ENCODE measurements at regions not wholly inside any gene's neighbourhood (a gene's known extent, or its start where the extent isn't known, plus 50 kb on each side); places are given as distances from the start of the nearest gene placed in this dataset.
"Not testable (repeated sequence)": the region's sequence is repeated elsewhere in the genome, so short reads cannot be mapped to it uniquely, and the experiment has no call there.

GRCh38 chr20:22690616-22691179 lies 106.3 kb upstream of the FOXA2 start:
- DNase-seq (ENCODE audit: low read depth in 2 of 2), result no peak

GRCh38 chr20:22691369-22692118 lies 107.2 kb upstream of the FOXA2 start:
- DNase-seq (ENCODE audit: low read depth in 2 of 2), result peak; percentile 21 to 32

- DNase-seq (ENCODE audit: low read depth in 2 of 2), result no peak
Observed at GRCh38 chr20:22692119-22692475, 107.7 kb upstream of the FOXA2 start.

DNA sequence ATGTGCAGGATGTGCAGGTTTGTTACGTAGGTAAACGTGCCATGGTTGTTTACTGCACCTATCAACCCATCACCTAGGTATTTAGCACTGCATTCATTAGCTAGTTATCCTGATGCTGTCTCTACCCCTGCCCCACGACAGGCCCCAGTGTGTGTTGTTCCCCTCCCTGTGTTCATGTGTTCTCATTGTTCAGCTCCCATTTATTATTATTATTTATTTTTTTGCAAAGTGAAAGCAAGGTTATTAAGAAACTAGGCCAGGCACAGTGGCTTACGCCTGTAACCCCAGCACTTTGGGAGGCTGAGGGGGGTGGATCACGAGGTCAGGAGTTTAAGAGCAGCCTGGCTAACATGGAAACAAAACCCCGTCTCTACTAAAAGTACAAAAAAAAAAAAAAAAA lies 108.2 kb upstream of the FOXA2 start:
- not testable (repeated sequence) for DNase-seq (ENCODE audit: low read depth in 2 of 2)

- no peak for DNase-seq (ENCODE audit: low read depth in 2 of 2)
Observed at GRCh38 chr20:22696759-22697158, 112.4 kb upstream of the FOXA2 start.

DNA sequence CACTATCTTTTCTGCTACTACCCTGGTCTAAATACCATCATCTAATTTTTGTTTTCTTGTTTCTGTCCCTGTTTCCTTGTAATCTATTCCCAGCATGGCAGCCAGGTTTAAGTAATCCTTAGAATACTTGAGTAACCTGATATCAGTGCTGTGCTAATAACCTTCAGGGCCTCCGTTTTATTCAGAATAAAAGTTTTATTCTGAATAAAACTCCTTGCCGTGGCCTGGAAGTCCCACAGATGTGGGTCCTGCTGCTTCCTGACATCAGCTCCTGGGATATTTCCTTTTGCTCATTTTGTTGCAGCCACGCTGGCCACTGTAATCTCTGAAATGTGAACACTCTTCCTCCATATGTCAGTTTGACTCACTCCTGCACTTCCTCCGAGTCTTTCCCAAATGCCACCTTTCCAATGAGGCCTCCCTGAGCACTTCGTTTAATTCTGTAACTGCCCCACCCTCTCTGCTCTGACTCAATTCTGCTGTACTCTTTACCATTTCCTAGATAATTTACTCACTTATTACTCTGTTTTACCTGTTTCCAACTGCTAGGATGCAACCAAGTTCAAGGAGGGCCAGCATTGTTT lies 114.0 kb upstream of the FOXA2 start:
- no peak for DNase-seq (ENCODE audit: low read depth in 2 of 2)

- DNase-seq (ENCODE audit: low read depth in 2 of 2), result no peak
Observed at GRCh38 chr20:22699396-22699795, 115.0 kb upstream of the FOXA2 start.

- no peak for DNase-seq (ENCODE audit: low read depth in 2 of 2)
Observed at GRCh38 chr20:22700367-22700766, 116.0 kb upstream of the FOXA2 start.

DNA sequence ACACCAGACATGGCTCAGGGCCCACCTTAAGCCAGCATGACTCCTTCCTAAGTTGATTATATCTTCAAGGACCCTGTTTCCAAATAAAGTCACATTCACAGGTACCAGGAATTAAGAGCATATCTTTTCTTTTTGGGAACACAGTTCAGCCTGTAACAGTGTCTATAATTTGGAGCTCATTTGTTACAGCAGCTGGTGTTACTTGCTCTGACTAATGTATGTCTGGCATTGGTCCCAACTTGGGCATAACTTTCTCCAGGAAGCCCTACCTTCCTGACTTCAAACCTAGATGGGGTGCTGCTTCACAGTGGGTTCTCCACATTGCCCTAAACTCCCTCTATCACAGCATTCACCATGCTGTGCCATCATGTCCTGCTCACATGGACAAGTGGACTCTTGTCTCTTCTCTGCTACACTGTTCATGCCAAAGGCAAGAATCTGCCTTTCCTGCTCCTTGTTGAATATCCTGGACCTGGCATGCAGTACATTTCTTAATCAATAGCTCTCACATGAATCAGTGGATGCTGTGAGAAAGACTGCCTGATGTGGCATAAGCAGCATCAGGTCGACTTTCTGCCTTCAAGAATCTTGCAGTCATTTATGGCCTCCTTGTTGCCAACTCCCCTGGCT lies 117.4 kb upstream of the FOXA2 start:
- no peak for DNase-seq (ENCODE audit: low read depth in 2 of 2)

- no peak for DNase-seq (ENCODE audit: low read depth in 2 of 2)
Observed at GRCh38 chr20:22703843-22704242, 119.5 kb upstream of the FOXA2 start.

DNA sequence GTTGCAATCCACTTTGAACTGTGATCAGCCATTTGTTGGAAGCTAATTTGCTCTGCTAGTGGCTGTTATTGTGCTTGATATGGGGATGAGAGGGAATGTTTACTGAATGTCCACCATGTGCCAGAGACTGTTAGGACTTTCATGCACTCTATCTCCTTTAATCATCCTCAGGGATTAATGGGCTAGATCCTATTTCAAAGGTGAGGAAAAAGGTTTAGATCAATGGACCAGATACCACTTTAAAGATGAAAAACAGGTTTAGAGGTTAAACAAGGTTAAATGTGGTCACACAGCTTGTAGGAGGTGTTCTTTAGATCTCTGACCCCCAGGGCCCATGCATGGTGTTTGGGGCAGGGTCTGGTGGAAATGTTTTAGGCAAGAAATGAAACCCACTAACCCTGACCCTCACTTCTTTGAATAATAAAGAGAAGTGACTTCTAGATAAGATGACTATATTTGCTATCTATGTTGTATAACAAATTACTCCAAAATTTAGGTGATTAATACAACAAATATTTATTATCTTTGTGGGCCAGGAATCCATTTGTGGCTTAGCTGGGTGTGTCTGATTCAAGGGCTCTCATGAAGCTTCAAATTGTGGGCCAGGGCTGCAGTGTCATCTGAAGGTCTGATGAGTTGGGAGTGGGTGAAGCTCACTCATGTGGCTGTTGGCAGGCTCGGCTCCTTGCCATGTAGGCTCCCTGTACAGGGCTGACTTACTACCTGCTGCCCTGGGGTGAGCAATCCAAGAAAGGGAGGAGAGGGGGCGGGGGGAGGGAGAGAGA lies 127.8 kb upstream of the FOXA2 start:
- no peak for DNase-seq (ENCODE audit: low read depth in 2 of 2)

GRCh38 chr20:22716821-22717351 lies 132.5 kb upstream of the FOXA2 start:
- no peak for DNase-seq (ENCODE audit: low read depth in 2 of 2)

DNA sequence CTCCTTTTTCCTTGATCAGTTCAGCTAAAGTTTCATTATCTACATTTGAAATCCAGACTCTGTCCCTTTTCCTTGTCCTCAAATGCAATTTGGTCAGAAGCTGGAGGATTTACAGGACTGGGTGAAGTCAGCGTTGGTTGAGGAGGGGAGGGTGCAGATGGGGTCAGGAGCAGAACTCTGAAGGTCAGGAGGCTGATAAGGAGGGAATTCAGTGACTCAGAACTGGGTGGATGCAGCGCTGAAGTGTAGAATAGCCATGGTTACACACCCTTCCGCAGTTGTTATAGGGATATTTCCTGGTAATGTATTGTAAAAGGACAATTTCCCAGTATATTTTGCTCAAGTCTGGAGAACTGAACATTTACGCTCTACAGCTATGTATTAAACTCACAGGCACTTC lies 133.1 kb upstream of the FOXA2 start:
- no peak for DNase-seq (ENCODE audit: low read depth in 2 of 2)

- no peak for DNase-seq (ENCODE audit: low read depth in 2 of 2)
Observed at GRCh38 chr20:22719167-22719591, 134.8 kb upstream of the FOXA2 start.

- DNase-seq (ENCODE audit: low read depth in 2 of 2), result no peak
Observed at GRCh38 chr20:22720206-22720605, 135.8 kb upstream of the FOXA2 start.

GRCh38 chr20:22722811-22723210 lies 138.4 kb upstream of the FOXA2 start:
- DNase-seq (ENCODE audit: low read depth in 2 of 2), result no peak

DNA sequence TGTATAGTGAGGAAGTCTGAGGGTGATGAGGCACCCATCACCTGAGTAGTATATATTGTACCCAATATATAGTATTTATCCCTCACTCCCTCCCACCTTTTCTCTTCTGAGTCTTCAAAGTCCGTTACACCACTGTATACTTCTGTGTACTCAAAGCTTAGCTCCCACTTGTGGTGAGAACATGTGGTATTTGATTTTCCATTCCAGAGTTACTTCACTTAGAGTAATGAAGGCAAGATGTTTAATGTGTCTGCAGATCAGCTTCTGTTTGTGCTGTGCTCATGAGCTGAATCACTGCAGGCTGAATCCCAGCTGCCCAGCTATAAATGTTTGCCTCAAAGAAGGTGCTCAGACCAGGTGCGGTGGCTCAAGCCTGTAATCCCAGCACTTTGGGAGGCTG lies 139.3 kb upstream of the FOXA2 start:
- DNase-seq (ENCODE audit: low read depth in 2 of 2), result no peak

DNA sequence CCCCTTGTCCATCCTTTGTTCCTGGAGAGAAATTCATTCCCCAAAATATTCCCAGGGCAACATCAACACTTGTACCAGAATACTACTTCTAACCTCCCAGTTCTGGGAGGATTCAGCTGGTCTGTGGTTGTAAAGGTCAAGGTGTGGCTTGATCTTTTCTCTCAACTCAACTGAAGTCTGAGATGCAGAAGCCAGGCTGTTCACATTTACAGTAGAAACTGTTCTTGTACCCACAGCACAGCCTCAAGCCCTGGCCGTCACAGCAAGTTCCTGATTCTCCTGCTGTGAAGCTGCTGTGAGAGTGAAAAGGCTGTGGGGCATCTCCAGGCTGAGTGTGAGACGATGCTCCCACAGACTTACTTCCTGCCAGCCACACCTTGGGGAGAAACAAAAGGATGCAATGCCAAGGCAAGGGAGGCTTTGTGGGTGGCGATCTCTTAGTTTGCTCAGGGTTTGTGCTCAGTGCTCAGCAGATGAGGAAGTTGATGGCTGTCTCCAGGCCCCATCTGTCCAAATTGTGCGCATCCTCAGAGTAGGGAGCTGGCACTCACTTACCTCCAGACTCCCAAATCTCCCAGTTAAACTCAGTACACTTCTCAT lies 143.9 kb upstream of the FOXA2 start:
- DNase-seq (ENCODE audit: low read depth in 2 of 2), result no peak

- DNase-seq (ENCODE audit: low read depth in 2 of 2), result no peak
Observed at GRCh38 chr20:22729180-22729579, 144.8 kb upstream of the FOXA2 start.

DNA sequence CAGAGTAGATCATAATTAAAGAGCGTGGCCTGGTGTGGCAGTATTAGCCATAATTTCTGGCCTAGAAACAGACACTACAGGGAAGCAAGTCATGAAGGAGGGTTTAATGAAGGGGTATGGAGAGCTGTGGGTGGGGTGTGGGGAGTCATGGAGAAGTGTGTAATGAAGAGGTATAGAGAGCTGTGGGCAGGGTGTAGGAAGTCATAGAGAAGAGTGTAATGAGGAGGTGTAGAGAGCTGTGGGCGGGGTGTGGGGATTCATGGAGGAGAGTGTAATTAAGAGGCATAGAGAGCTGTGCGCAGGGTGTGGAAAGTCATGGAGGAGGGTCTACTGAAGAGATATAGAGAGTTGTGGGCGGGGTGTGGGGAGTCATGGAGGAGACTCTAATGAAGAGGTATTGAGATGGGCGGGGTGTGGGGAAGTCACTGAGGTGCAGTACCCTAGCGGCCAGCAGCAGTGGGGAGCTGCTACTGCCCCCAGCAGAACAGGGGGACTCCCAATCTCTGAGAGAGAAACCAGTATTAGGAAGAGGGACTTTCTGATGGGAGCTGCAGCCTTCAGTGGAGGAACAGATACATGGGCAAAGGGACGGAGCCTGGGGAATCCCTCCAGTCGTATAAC lies 145.4 kb upstream of the FOXA2 start:
- no peak for DNase-seq (ENCODE audit: low read depth in 2 of 2)

DNA sequence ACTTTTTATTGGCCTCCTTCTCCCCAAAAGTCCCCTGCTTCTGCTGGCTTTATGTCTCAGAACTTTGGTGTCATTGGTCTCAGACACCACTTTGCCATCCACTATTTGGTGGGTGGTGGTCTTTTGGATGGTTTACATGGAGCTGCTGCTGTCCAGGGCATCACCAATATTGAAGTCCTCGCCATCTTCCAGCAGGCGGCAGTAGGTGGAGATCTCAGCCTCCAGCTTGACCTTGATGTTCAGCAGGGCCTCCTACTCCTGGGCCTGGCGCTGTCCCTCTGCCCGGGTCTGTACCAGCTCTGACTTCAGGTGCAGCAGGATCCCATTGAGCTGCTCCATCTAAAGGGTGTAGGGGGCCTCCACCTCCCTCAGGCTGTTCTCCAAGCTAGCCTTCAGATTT lies 148.4 kb upstream of the FOXA2 start:
- DNase-seq (ENCODE audit: low read depth in 2 of 2), result no peak
